Endothelial cell (in vitro differentiated cells): ENCODE measurements at regions not wholly inside any gene's neighbourhood (a gene's known extent, or its start where the extent isn't known, plus 50 kb on each side); places are given as distances from the start of the nearest gene placed in this dataset.

Experiments used
- DNase-seq: peaks from one replicate; pipeline ENCODE4 v3.0.0; 2021; ENCODE audit warnings: low spot score
- H3K27ac Mint-ChIP-seq: one replicate; pipeline ENCODE4 v1.8.0; 2021; ENCODE audit warnings: mixed read lengths, inconsistent platforms; ENCODE audit not compliant: unreplicated experiment
- H3K27me3 Mint-ChIP-seq: one replicate; pipeline ENCODE4 v1.8.0; 2021; ENCODE audit warnings: mild to moderate bottlenecking, moderate library complexity, mixed read lengths, inconsistent platforms; ENCODE audit not compliant: unreplicated experiment
- H3K36me3 Mint-ChIP-seq: one replicate; pipeline ENCODE4 v1.8.0; 2021; ENCODE audit warnings: mild to moderate bottlenecking, low read depth, mixed read lengths, inconsistent platforms; ENCODE audit not compliant: unreplicated experiment
- H3K4me1 Mint-ChIP-seq: one replicate; pipeline ENCODE4 v1.8.0; 2021; ENCODE audit warnings: mild to moderate bottlenecking, mixed read lengths, inconsistent platforms; ENCODE audit not compliant: unreplicated experiment
- H3K4me3 Mint-ChIP-seq: one replicate; pipeline ENCODE4 v1.8.0; 2021; ENCODE audit warnings: mild to moderate bottlenecking, mixed read lengths, inconsistent platforms; ENCODE audit not compliant: unreplicated experiment
- H3K9me3 Mint-ChIP-seq: one replicate; pipeline ENCODE4 v1.8.0; 2021; ENCODE audit warnings: mixed read lengths, inconsistent platforms; ENCODE audit not compliant: unreplicated experiment
- TF ChIP-seq, protein P1 (sequence below): fragments of 200-600 bp; sonication (generic); IDR thresholded peaks from one replicate; pipeline ENCODE4 v1.5.0; 2021; ENCODE audit warnings: antibody characterized with exemption; ENCODE audit not compliant: unreplicated experiment

DNA sequence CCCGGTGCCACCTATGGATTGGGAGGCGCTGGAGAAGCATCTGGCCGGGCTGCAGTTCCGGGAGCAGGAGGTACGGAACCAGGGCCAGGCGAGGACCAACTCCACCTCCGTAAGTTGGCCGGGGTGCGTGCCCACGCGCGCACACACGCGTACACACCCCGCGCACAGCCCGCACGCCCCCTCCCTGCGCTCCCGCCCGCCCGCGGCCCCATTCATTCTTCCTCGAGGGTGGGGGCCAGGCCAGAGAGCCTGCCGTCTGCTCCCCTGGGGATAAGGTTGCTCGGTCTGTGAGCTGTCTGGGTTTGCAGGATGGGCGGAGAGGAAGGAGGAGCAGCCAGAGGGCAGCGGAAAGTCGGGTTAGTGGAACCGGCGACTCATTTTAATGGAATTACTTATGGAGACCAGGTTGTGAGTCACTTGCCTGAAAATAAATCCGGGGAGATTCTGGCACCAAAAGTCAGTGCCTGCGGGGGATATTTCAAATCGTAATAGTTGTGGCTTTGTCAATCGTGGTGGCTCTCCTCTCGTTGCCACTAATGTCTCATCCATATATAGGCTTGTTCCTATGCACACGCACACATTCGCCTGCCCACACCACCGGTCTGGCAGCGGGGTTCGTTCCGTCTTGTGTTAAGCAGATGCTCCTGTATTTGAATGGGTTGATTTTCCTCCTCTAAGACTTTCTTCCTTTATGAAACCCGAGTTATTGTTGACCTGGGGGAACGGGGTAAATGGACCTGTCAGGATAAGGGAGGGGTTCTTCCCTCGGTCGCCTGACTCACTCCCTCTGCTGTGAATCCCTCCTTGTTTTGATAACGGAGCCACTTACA is 223.4 kb upstream of the IL12A start:
- H3K9me3 Mint-ChIP-seq = no peaks in the 10 kb centered on the region
- H3K4me3 Mint-ChIP-seq = peak overlapping the region; percentile 94
- peaks cover 56% of the 10 kb centered on the region for H3K4me1 Mint-ChIP-seq
- TF ChIP-seq, protein P1, sequence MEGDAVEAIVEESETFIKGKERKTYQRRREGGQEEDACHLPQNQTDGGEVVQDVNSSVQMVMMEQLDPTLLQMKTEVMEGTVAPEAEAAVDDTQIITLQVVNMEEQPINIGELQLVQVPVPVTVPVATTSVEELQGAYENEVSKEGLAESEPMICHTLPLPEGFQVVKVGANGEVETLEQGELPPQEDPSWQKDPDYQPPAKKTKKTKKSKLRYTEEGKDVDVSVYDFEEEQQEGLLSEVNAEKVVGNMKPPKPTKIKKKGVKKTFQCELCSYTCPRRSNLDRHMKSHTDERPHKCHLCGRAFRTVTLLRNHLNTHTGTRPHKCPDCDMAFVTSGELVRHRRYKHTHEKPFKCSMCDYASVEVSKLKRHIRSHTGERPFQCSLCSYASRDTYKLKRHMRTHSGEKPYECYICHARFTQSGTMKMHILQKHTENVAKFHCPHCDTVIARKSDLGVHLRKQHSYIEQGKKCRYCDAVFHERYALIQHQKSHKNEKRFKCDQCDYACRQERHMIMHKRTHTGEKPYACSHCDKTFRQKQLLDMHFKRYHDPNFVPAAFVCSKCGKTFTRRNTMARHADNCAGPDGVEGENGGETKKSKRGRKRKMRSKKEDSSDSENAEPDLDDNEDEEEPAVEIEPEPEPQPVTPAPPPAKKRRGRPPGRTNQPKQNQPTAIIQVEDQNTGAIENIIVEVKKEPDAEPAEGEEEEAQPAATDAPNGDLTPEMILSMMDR = no peak
- H3K27ac Mint-ChIP-seq = peak overlapping the region; percentile 77
- H3K36me3 Mint-ChIP-seq = peaks cover 4% of the 10 kb centered on the region
- H3K27me3 Mint-ChIP-seq = peaks cover 10% of the 10 kb centered on the region
- peak; percentile 47 for DNase-seq

DNA sequence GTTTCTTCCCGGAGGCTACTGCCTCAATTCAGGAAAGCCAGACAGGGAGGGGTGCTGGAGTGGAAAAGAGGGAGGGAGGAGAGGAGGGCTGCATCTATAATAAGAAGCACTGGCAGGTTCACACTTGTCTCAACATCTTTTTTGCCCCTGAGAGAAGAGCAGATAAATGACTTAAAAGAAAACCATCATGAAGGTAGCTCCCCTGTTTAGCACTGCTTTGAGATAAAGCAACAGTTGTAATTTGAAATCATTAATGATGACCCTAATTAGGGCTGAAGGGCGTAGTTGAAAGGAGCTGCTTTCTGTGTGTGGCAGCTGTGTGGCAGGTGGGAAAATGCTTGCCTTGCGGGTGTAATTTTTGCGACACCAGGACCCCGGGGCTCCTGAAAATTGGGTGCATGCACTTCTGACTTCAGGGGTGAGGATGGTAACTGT is 222.8 kb upstream of the IL12A start:
- Mint-ChIP-seq H3K4me1 (peaks cover 57% of the 10 kb centered on the region), H3K36me3 (peaks cover 2% of the 10 kb centered on the region), H3K27me3 (peaks cover 10% of the 10 kb centered on the region), H3K9me3 (no peaks in the 10 kb centered on the region), H3K4me3 (peak overlapping the region; percentile 94), H3K27ac (peak overlapping the region; percentile 77)
- no peak for DNase-seq
- TF ChIP-seq, protein P1 = no peak

DNA sequence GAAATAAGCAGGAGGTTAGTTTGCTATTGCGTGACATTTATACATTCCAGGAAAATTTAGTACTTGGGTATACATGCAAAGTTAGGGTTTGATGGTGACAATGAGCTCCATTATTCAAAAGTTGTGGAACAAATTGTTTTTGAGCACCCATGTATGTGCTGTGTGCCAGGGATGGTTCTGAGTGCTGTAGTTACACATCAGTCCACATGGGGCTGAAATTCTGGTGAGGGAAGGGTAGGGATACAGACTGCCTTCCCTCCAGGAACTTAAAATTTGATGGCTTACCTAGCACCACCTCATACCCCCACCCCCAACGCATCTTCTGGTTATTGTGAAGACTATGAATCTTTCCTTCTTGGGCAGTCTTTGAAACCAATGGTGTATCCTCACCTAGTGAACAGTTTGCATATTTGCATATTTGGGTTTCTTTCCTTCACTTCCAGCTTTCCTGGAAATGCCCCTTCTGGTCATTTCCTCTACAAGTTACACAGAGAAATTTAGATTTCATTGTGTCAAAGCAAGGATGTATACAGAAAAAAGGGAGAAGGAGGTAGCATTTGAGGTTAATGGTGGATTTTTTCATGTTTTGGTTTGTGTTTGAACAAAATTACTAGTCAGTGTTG is 222.0 kb upstream of the IL12A start:
- TF ChIP-seq, protein P1 = peak; percentile 68
- peak; percentile 37 for DNase-seq
- Mint-ChIP-seq H3K4me1 (peaks cover 50% of the 10 kb centered on the region), H3K27me3 (peaks cover 10% of the 10 kb centered on the region), H3K27ac (no peak overlapping the region), H3K9me3 (no peaks in the 10 kb centered on the region), H3K4me3 (peak overlapping the region; percentile 94), H3K36me3 (no peaks in the 10 kb centered on the region)

DNA sequence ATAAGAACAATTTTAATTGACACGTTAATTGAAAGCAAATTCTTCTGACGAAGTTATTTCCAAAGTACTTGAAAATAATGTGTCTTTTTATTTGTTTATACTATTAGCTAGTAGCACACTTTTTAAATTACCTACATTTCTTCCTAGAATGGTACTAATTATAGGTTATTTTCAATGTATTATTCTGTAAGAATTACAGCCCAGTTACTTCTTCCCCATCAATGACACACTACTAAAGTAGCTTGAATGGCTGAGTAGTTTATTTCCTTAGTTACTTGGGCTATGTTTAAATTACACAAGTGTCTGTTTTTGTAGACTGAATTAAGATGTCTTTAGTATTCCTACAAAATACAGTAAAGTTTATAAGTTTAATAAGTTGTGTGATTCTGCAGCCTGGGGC is 217.6 kb upstream of the IL12A start:
- peaks cover 2% of the 10 kb centered on the region for H3K27me3 Mint-ChIP-seq
- TF ChIP-seq, protein P1 = no peak
- H3K9me3 Mint-ChIP-seq = no peaks in the 10 kb centered on the region
- H3K27ac Mint-ChIP-seq = no peak overlapping the region
- H3K4me1 Mint-ChIP-seq = peaks cover 51% of the 10 kb centered on the region
- H3K4me3 Mint-ChIP-seq = no peak overlapping the region
- H3K36me3 Mint-ChIP-seq = no peaks in the 10 kb centered on the region
- no peak for DNase-seq
